ENCODE measurements at regions not wholly inside any gene's neighbourhood (a gene's known extent, or its start where the extent isn't known, plus 50 kb on each side); places are given as distances from the start of the nearest gene placed in this dataset.

GRCh38 chr14:46036099-46036498 is 615.5 kb downstream of the RPL10L start (continued):
- TF ChIP-seq, protein P1, sequence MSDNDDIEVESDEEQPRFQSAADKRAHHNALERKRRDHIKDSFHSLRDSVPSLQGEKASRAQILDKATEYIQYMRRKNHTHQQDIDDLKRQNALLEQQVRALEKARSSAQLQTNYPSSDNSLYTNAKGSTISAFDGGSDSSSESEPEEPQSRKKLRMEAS (IDR thresholded peaks at IDR 0.05) = no peak
- TF ChIP-seq SRF (IDR thresholded peaks at IDR 0.05; ENCODE audit: low read depth) (no peak), SIN3A (IDR thresholded peaks at IDR 0.05; ENCODE audit: low read depth) (no peak), EZH2 (IDR thresholded peaks at IDR 0.05) (no peak)
- TF ChIP-seq, protein P2, sequence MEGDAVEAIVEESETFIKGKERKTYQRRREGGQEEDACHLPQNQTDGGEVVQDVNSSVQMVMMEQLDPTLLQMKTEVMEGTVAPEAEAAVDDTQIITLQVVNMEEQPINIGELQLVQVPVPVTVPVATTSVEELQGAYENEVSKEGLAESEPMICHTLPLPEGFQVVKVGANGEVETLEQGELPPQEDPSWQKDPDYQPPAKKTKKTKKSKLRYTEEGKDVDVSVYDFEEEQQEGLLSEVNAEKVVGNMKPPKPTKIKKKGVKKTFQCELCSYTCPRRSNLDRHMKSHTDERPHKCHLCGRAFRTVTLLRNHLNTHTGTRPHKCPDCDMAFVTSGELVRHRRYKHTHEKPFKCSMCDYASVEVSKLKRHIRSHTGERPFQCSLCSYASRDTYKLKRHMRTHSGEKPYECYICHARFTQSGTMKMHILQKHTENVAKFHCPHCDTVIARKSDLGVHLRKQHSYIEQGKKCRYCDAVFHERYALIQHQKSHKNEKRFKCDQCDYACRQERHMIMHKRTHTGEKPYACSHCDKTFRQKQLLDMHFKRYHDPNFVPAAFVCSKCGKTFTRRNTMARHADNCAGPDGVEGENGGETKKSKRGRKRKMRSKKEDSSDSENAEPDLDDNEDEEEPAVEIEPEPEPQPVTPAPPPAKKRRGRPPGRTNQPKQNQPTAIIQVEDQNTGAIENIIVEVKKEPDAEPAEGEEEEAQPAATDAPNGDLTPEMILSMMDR (IDR thresholded peaks at IDR 0.05 in 2 of 3, conservative IDR thresholded peaks at IDR 0.05 in 1 of 3; ENCODE audit: borderline replicate concordance in 1 of 3, insufficient read depth in 1 of 3, low read depth in 2 of 3, low read length in 2 of 3) = no peak

GRCh38 chr14:46034305-46034704 is 617.3 kb downstream of the RPL10L start:
- RAD21 ChIA-PET (ENCODE audit: low non-redundant PET in 1 of 2, low total read pairs in 2 of 2, uncharacterized antibody in 2 of 2, unreplicated experiment in 2 of 2) = no interaction called here

More at GRCh38 chr14:46034305-46034704, 617.3 kb downstream of the RPL10L start:
- H3K27me3 ChIP-seq (ENCODE audit: insufficient read depth, low read length) = no peaks in the 10 kb centered on the region
- BruUV-seq (replicated peaks) = no TSS peak
- no peaks in the 10 kb centered on the region for H3K79me2 ChIP-seq (ENCODE audit: insufficient read depth, low read length)
- DNase-seq (ENCODE audit: low read depth, low spot score) (no peak), ATAC-seq (no peak)
- H2AFZ ChIP-seq (ENCODE audit: low read depth, low read length, poor library complexity, severe bottlenecking) = no peak overlapping the region
- H3K9ac ChIP-seq (ENCODE audit: low read length) = no peak overlapping the region
- H3K9me2 ChIP-seq (ENCODE audit: insufficient read depth) = no peaks in the 10 kb centered on the region
- TF ChIP-seq ELF1 (IDR thresholded peaks at IDR 0.05; ENCODE audit: borderline replicate concordance, low read depth) = no peak
- no peak for TF ChIP-seq CEBPB (IDR thresholded peaks at IDR 0.05; ENCODE audit: low read depth)
- no peak for TF ChIP-seq SRF (IDR thresholded peaks at IDR 0.05; ENCODE audit: low read depth)
- no peak for TF ChIP-seq POLR2AphosphoS5 (IDR thresholded peaks at IDR 0.05; ENCODE audit: low read depth, low read length)
- no peaks in the 10 kb centered on the region for H4K20me1 ChIP-seq (ENCODE audit: insufficient read depth)
- CTCF ChIA-PET = no interaction called here
- no peaks in the 10 kb centered on the region for H3K4me1 ChIP-seq (ENCODE audit: control insufficient read depth in 1 of 2, insufficient read depth in 2 of 2, low read length in 2 of 2)
- H3K4me3 ChIP-seq (replicated peaks in 1 of 2; ENCODE audit: low read depth in 1 of 2, low read length in 2 of 2) = no peak overlapping the region
- H3K9me3 ChIP-seq (ENCODE audit: control insufficient read depth in 1 of 2, insufficient read depth in 1 of 2, low read depth in 1 of 2, low read length in 2 of 2) = no peaks in the 10 kb centered on the region
- POLR2A ChIA-PET = no interaction called here
- intact Hi-C loops (cut with micrococcal nuclease) = no loop called here
- no peak overlapping the region for H3K4me2 ChIP-seq (ENCODE audit: low read length)
- H3K36me3 ChIP-seq (ENCODE audit: control insufficient read depth in 1 of 2, insufficient read depth in 2 of 2, low read length in 2 of 2) = no peaks in the 10 kb centered on the region
- no peak overlapping the region for H3K27ac ChIP-seq (ENCODE audit: low read depth, low read length)
